NCI-H748 (cell line): ENCODE measurements at regions not wholly inside any gene's neighbourhood (a gene's known extent, or its start where the extent isn't known, plus 50 kb on each side); places are given as distances from the start of the nearest gene placed in this dataset.
"Not testable (repeated sequence)": the region's sequence is repeated elsewhere in the genome, so short reads cannot be mapped to it uniquely, and the experiment has no call there.

Experiments
- DNase-seq: peaks from one replicate; lab custom pipeline; 2025; ENCODE audit not compliant: unreplicated experiment; lab: John Stamatoyannopoulos, UW

DNA sequence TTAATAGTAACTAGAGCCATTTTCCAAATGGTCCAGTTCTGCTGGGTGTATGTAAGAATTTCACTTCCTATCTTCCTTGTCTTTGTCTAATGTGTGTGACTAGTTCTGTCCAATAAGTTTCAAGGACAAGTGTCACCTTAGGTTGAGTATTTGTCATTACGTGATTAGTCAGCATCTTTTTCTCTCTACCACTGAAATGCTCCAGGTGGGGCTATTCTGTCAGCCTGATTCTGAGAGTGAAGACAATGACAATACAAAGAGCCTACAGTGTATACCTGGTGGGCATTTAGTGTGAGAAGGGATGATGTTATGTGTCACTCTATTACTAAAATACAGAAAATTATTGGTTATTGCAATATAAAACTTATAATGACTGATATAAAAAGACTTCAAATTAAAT lies 876.3 kb downstream of the C4orf33 start:
- peak; percentile 28 for DNase-seq

- DNase-seq: no peak
Measured at GRCh38 chr4:129974730-129975129, 878.8 kb downstream of the C4orf33 start.

DNA sequence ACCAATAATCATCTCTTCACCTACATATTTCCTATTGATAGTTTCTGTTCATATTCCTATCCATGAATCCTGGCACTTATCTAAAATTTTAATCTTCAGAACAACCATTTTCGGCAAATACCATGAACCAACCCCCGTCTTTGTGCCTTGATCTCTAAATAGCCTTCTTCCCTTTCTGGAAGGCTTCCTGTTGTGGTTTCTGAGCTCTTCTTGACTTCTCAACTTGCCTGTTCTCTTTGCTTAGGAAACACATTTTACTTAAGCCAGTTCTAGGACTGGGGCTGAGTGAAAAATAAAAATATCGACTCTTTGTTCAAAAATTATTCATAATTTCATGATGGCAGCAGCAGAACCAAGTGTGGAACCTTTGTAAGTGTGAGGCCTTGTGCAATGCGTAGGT lies 882.4 kb downstream of the C4orf33 start:
- DNase-seq: no peak

GRCh38 chr4:129988957-129989356 lies 893.0 kb downstream of the C4orf33 start:
- no peak for DNase-seq

DNA sequence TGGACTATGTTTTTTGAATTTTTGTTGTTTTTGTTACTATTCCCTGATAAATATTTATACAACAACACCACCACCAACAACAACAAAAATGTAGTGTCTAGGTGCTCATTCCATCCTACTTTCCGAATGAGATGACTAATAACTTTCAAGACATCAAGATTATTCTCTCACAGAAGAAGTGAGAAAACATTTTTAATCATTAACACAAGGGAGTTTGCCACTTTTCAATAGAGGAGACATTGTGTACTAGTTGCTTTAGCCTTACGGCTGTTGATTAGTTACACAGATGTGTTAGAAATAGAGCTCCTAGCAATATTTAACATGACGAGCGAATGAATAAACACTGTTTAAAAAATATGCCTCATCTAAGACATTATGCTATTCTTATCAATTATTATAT lies 898.8 kb downstream of the C4orf33 start:
- DNase-seq: no peak

DNA sequence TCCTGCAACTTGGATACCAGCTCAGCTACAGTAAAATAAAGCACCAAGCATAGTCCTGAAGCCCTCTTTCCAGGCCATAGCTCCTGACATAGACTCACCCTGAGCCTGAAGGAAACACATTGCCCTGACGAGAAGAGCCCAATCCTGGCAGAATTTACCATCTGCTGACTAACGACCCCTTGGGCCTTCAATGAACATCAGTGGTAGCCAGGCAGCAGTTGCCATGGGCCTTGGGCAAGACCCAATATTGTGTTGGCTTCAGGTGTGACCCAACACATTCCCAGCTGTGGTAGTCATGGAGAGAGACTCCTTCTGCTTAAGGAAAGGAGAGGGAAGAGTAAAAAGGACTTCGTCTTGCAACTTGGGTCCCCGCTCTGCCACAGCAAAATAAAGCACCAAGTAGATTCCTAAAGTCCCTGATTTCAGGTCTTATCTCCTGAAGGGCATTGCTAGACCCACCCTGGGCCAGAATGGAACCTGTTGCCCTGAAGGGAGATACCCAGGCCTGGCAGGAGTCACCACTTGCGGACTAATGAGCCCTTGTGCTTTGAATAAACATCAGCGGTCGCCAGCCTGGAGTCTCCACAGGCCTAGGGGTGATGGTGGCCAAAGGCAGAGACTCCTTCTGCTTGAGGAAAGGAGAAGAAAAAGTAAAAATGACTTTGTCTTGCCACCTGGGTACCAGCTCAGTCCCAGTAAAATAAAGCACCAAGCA lies 902.6 kb downstream of the C4orf33 start:
- DNase-seq: no peak

DNA sequence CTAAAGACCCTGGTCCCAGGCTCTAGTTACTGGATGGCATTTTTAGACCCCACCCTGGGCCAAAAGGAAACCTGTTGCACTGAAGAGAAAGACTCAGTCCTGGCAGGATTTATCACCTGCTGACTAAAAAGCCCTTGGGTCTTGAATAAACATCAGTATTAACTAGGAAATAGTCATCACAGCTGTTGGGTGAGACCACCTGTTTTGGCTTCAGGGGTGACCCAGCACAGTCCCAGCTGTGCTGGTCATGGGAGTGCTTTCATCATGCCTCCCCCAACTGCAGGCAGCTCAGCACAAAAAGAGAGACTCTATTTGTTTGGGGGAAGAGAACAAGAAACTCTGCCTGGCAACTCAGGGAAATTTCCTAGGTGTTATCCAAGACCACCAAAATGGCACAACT lies 903.2 kb downstream of the C4orf33 start:
- DNase-seq: no peak

DNA sequence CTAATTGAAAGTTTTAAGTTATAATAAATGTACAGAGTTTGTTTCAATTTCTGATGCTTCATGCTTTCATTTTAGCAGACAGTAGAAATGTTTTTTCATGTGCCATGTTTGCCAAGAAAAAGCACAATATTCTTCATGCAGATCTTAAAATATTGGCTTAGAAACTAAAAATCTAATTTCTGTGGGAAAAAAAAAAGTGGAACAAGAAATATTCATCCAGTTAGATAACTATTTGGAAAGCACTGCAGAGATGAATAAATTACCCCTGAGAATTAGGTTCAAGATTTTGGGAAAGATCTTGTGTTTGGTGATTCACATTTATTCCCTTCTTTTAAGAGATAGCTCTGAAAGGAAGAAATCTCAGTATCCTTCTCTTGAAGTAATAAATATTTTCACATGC lies 912.5 kb downstream of the C4orf33 start:
- DNase-seq: no peak

DNA sequence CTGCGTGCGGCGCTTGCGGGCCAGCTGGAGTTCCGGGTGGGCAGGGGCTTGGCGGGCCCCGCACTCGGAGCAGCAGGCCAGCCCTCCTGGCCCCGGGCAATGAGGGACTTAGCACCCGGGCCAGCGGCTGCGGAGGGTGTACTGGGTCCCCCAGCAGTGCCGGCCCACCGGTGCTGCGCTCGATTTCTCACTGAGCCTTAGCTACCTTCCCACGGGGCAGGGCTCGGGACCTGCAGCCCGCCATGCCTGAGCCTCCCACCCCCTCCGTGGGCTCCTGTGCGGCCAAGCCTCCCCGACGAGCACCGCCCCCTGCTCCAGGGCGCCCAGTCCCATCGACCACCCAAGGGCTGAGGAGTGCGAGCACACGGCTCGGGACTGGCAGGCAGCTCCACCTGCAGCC lies 916.9 kb downstream of the C4orf33 start:
- not testable (repeated sequence) for DNase-seq

DNA sequence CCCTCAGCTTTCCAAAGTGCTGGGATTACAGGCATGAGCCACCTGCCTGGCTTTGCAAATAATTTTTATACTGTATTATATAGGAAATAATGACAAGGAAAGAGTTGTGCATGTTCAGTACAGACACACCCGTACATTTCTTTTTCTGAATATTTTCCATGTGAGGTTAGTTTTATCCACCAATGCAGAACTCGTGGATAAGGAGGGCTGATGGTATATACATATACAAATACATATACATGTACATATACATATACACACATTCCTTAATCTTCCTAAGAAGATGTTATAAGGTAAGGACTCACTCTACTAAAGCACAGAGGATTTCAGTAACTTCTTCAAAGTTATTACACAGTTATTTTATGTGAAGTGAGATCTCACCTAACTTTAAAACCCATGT lies 925.8 kb downstream of the C4orf33 start:
- DNase-seq: no peak

GRCh38 chr4:130023088-130023487 lies 927.1 kb downstream of the C4orf33 start:
- DNase-seq: no peak

GRCh38 chr4:130025701-130026100 lies 929.7 kb downstream of the C4orf33 start:
- peak; percentile 6 for DNase-seq

DNA sequence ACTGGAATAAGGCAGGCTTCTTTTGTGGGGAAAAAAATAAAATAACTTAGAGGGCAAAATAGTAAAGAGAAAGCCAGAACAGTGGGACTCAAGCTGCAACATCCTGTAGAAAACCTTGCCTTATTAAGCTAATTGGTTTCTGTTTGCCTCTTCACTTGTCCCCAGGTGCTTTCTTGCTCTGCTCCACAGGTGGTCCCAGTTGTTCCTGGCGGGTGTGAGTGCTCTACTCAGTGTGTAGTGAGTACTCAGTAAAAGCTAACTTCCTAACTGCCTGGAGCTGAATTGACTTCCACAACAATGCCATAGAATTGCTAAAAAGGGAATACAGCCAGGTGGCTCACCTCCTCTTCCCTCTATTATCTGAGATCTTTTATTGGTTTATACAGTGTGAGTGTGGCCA lies 930.2 kb downstream of the C4orf33 start:
- peak; percentile 97 for DNase-seq

DNA sequence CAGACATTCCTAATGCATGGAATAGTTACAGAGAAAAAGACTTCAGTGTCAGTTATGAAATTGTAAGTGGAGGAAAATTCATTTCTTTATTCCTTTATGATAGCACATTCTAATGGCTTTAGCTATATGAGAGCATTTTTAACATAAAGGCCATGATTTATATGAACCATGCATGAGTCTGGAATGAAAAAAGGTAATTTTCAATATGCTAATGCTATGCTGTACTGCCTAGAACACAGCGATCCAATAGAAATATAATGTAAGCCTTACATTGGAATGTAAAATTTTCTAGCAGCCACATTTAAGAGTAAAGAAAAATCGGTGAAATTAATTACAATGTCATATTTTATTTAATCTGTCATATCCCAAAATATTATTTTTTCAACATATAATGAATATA lies 932.0 kb downstream of the C4orf33 start:
- DNase-seq: no peak

GRCh38 chr4:130028552-130028951 lies 932.6 kb downstream of the C4orf33 start:
- DNase-seq: peak; percentile 2

DNA sequence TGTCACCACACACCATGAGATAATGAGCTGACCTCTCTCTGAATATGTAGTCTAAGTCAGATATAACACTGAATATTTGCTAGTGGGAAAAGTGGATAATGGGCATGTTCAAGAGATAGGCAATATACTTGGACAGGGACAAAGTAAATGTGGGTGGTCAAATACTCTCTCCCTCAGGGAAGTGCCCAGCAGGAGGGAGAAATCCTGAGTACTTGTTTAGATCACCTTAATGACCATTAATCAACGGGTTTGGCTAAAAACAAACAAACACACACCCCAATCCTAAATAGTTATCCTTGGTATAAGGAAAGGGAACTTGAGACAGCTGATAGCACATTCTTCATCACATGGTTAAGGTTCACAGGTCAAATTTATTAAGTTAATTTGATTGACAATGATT lies 933.5 kb downstream of the C4orf33 start:
- peak; percentile 89 for DNase-seq

GRCh38 chr4:130031858-130032257 lies 935.9 kb downstream of the C4orf33 start:
- DNase-seq: no peak

DNA sequence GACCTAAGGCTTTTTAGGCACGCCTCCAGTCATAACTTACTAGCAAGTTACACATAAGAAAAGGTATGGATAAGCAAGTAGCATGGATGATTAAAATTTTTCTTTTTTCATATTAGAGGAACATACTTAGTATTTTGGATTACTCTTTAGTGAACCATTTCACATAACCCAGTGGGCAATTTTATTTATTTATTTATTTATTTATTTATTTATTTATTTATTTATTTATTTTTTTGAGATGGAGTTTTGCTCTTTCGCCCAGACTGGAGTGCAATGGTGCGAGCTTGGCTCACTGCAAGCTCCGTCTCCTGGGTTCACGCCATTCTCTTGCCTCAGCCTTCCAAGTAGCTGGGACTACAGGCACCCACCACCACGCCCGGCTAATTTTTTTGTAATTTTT lies 937.7 kb downstream of the C4orf33 start:
- DNase-seq: not testable (repeated sequence)

GRCh38 chr4:130034876-130035275 lies 938.9 kb downstream of the C4orf33 start:
- no peak for DNase-seq

DNA sequence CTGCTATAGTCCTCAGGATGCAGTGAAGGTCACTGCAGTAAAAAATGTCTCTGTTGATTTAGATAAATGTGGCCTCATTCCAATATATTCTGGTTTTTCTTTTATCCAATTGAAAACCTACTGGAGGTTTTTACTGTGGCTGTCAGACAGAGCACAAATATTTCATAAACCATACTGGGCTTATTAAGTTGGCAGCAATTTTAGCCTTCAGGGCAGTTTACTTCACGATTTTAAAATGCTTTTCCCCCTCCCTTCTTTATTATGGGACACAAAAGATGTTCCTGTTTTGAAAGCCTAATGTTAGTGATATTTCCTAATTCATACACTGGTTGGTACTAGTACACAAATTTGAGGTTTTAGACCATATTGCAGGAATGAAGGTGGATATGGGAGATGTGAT lies 939.4 kb downstream of the C4orf33 start:
- no peak for DNase-seq

DNA sequence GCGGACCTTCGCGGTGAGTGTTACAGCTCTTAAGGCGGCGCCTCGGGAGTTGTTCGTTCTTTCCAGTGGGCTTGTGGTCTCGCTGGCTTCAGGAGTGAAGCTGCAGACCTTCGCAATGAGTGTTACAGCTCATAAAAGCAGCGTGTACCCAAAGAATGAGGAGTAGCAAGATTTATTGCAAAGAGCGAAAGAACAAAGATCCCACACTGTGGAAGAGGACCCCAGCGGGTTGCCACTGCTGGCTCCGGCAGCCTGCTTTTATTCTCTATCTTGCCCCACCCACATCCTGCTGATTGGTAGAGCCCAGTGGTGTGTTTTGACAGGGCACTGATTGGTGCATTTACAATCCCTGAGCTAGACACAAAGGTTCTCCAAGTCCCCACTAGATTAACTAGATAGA lies 941.9 kb downstream of the C4orf33 start:
- not testable (repeated sequence) for DNase-seq

DNA sequence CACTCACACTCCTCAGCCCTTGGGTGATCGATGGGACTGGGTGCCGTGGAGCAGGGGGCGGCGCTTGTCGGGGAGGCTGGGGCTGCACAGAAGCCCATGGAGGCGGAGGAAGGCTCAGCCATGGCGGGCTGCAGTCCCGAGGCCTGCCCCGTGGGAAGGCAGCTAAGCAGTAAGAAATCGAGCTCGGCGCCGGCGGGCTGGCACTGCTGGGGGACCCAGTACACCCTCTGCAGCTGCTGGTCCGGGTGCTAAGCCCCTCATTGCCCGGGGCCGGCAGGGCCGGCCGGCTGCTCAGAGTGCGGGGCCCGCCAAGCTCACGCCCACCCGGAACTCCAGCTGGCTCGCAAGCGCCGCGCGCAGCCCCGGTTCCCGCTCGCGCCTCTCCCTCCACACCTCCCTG lies 942.6 kb downstream of the C4orf33 start:
- DNase-seq: not testable (repeated sequence)

GRCh38 chr4:130043732-130044160 lies 947.8 kb downstream of the C4orf33 start:
- no peak for DNase-seq
